ENCODE measurements at regions not wholly inside any gene's neighbourhood (a gene's known extent, or its start where the extent isn't known, plus 50 kb on each side); places are given as distances from the start of the nearest gene placed in this dataset.

GRCh38 chr6:169937389-169938261, 186.2 kb downstream of the ERMARD start:
- DNase-seq: no peak

- DNase-seq: no peak
These were observed 185.0 kb downstream of the ERMARD start for GRCh38 chr6:169936355-169936975.

- no peak for DNase-seq
These were observed 184.4 kb downstream of the ERMARD start for GRCh38 chr6:169935861-169936260.

- DNase-seq: no peak
These were observed 183.9 kb downstream of the ERMARD start for GRCh38 chr6:169935348-169935718.

- DNase-seq: no peak
These were observed 183.4 kb downstream of the ERMARD start for GRCh38 chr6:169934699-169935347.

- DNase-seq: no peak
These were observed 182.6 kb downstream of the ERMARD start for GRCh38 chr6:169933839-169934698.

GRCh38 chr6:169933251-169933821, 181.9 kb downstream of the ERMARD start:
- no peak for DNase-seq

- DNase-seq: no peak
These were observed 181.1 kb downstream of the ERMARD start for GRCh38 chr6:169932491-169932890.

- no peak for DNase-seq
These were observed 179.8 kb downstream of the ERMARD start for GRCh38 chr6:169931261-169931660.

- DNase-seq: no peak
These were observed 179.4 kb downstream of the ERMARD start for GRCh38 chr6:169930799-169931198.

- no peak for DNase-seq
These were observed 176.3 kb downstream of the ERMARD start for GRCh38 chr6:169927711-169928110.

- DNase-seq: no peak
These were observed 175.4 kb downstream of the ERMARD start for GRCh38 chr6:169926617-169927417.

GRCh38 chr6:169923468-169924464, 172.3 kb downstream of the ERMARD start:
- no peak for DNase-seq

GRCh38 chr6:169921853-169922824, 170.7 kb downstream of the ERMARD start:
- DNase-seq: no peak

- DNase-seq: no peak
These were observed 169.8 kb downstream of the ERMARD start for GRCh38 chr6:169921217-169921616.

- no peak for DNase-seq
These were observed 169.1 kb downstream of the ERMARD start for GRCh38 chr6:169920359-169921020.

- no peak for DNase-seq
These were observed 167.6 kb downstream of the ERMARD start for GRCh38 chr6:169918954-169919549.

Measured in T1000 (cell line).